Ramos (cell line): ENCODE measurements at regions not wholly inside any gene's neighbourhood (a gene's known extent, or its start where the extent isn't known, plus 50 kb on each side); places are given as distances from the start of the nearest gene placed in this dataset.
"Not testable (repeated sequence)": the region's sequence is repeated elsewhere in the genome, so short reads cannot be mapped to it uniquely, and the experiment has no call there.

ENCODE experiments used
- in situ Hi-C: fragments of 300-500 bp; cut with MboI; formaldehyde crosslinking; loops from one replicate; pipeline ENCODE4 v1.14.3; 2022; ENCODE audit warnings: low sequenced_read_pairs; ENCODE audit not compliant: unreplicated experiment

GRCh38 chr3:26323741-26324140 is 298.8 kb upstream of the LRRC3B start:
- in situ Hi-C loops: not testable (repeated sequence)

- in situ Hi-C loops: no loop called here
These were observed 282.6 kb upstream of the LRRC3B start for GRCh38 chr3:26340001-26340400.

GRCh38 chr3:26343647-26344046 is 278.9 kb upstream of the LRRC3B start:
- in situ Hi-C loops: no loop called here

GRCh38 chr3:26345613-26346012 is 277.0 kb upstream of the LRRC3B start:
- in situ Hi-C loops: no loop called here

GRCh38 chr3:26346497-26346896 is 276.1 kb upstream of the LRRC3B start:
- in situ Hi-C loops: no loop called here

GRCh38 chr3:26347150-26347549 is 275.4 kb upstream of the LRRC3B start:
- in situ Hi-C loops: no loop called here

GRCh38 chr3:26350853-26351252 is 271.7 kb upstream of the LRRC3B start:
- in situ Hi-C loops: no loop called here

GRCh38 chr3:26353097-26353496 is 269.5 kb upstream of the LRRC3B start:
- in situ Hi-C loops: no loop called here

DNA sequence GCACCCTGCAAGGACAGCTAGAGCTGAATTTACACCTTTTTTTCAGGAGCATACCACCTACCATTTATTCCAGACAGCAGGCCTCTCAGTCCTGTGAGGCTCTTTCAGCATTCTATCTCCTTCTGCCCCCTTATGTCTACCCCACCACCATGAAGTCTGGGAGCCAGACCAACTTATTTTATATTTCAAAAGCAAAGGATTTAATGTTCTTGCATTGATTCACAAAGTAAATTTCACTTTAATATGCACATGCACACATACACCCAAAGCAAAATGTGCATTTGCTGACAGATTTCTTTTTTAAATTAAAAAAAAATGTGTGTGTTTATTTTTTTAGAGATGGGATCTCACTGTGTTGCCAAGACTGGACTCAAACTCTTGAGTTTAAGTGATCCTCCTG is 264.2 kb upstream of the LRRC3B start:
- in situ Hi-C loops: no loop called here

DNA sequence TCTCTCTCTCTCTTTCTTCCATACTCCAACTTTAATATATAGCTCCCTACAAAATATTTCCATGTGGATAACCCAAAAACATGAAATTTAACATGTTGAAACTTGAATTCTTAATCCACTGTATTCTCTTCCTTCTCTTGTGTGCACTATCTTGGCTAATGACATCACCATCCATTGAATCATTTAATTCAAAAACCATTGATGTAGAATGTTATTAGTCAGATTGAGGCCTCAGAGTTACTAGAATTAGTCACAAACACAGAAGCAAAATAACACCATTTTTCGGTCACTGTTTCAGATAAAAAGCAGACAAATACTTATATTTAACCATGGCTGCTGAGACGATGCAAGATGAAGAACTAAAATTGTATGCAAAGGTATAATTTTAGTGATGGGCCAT is 256.9 kb upstream of the LRRC3B start:
- in situ Hi-C loops: no loop called here

GRCh38 chr3:26368312-26368711 is 254.3 kb upstream of the LRRC3B start:
- in situ Hi-C loops: no loop called here

GRCh38 chr3:26369133-26369532 is 253.4 kb upstream of the LRRC3B start:
- in situ Hi-C loops: no loop called here

GRCh38 chr3:26375843-26376530 is 246.6 kb upstream of the LRRC3B start:
- in situ Hi-C loops: no loop called here

- in situ Hi-C loops: no loop called here
These were observed 241.2 kb upstream of the LRRC3B start for GRCh38 chr3:26381411-26381810.

GRCh38 chr3:26406636-26407035 is 215.9 kb upstream of the LRRC3B start:
- in situ Hi-C loops: no loop called here

GRCh38 chr3:26418553-26418952 is 204.0 kb upstream of the LRRC3B start:
- in situ Hi-C loops: no loop called here

DNA sequence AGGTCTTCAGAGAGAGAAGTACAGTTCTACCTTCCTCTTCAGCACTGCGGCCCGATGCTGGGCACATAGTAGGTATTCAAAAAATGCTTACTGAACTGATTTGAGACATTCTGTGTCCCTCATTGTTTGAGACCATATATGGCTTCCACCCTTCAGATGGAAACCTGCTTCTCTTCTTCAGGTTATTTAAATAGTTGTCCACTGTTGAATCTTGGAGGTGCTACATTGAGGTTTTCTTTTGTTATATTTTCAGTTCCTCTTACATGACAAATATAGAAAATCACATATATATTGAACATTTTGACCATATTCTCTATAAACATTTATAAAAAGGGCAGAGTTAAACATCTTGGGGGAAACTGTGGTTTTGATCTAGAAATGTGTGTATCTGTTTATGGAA is 200.2 kb upstream of the LRRC3B start:
- in situ Hi-C loops: no loop called here

DNA sequence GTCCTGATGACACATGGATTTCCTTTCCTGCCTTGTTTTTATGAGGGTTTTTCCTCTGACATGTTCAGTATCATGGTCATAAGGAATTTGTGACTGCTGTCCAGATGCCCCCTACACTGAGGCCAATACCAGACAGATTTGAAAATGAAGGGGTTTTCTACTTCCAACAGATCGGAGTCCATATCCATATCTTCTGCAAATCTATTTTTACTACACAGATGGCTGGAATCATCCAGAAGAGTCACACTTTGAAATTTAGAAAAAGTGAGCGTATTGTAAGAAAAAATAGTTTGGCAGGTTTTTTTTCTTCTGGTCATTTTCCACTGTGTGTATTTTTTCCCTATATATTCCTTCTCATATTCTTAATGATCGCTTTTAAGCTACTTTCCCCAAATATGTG is 197.5 kb upstream of the LRRC3B start:
- in situ Hi-C loops: no loop called here

DNA sequence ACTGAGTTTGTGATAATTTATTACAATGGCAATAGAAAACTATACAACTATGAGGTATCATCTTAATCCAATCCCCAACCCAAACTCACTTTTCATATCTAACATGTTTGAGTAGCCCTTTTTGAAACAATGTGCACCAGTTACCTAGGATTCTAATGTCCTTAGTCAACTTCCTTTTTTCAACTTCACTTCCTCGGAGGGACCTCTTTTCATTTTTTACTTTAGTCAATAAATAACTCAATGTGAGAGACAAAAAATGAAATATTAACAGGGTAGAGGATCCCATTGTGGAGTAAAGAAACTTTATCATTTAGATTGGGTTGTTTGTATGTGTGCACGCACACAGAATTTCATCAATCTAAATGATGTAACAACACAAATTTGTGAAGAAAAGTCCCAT is 193.6 kb upstream of the LRRC3B start:
- in situ Hi-C loops: no loop called here

DNA sequence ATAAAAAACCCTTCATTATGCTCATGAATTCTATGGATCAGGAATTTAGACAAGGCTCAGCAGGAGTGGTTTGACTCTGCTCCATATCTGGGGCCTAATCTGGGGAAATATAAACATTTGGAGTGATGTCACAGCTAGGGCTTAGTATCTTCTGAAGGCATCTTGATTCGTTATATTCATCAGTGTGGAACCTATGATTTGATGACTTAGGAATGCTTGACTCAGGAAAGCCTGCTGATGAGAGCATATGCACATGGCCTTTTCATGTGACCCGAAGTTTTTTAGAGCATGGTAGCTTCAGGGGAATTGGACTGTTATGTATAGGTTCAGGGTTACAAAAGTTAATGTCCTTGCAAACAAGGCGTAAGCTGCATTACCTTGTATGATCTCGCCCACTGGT is 184.9 kb upstream of the LRRC3B start:
- in situ Hi-C loops: no loop called here

DNA sequence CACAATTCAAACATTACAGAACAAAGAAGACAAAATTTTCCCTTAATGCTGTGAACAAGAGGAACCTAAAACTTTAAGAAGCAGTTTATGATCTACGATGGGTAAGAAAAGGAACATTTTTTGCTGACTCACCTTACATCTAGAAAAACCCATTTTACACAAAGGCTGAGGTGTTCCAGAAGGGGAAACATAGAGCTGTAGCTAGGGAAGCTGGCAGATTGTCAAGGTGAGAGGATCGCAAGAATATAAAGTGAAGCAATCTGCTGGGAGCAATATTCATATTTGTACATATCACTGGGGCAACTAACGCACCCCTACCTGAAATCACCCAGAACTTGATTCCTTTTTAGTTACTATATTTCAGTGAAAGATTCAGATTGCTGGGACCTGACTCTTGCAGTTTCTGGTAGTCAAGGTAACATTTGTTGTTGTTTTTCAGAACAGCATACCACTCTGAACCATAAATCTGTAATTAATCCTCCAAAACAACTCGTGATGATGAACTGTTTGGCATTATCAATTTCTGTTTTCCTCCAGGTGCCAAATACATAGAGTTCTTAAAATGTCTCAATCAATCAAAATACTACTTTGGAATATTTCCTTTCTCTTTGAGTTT is 184.1 kb upstream of the LRRC3B start:
- in situ Hi-C loops: no loop called here
